ENCODE measurements at regions not wholly inside any gene's neighbourhood (a gene's known extent, or its start where the extent isn't known, plus 50 kb on each side); places are given as distances from the start of the nearest gene placed in this dataset.

DNA sequence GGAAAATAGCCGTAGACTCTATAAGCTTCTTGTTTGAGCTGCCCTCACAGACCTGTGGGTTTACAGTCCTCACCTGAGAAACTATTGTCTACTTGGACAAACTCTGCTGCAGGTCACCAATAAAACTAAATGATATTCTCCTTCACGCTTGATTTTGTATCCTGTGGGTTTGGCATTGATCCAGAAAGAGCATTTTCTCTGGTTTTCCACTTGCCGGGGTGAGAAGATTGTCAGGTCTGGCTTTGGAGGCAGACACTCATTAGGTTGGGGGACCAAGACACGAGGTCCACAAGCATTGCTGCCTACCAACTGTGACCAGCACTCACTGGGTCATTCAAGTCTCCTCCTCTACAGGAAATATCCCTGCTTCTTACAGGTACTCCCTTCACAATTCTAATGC lies 68.5 kb downstream of the CDC14C start:
- TF ChIP-seq POLR2A (IDR thresholded peaks at IDR 0.05; ENCODE audit: extremely low read depth, insufficient read length) (no peak), MYC (IDR thresholded peaks at IDR 0.05; ENCODE audit: low read depth, low read length) (no peak)
- TF ChIP-seq, protein P1, sequence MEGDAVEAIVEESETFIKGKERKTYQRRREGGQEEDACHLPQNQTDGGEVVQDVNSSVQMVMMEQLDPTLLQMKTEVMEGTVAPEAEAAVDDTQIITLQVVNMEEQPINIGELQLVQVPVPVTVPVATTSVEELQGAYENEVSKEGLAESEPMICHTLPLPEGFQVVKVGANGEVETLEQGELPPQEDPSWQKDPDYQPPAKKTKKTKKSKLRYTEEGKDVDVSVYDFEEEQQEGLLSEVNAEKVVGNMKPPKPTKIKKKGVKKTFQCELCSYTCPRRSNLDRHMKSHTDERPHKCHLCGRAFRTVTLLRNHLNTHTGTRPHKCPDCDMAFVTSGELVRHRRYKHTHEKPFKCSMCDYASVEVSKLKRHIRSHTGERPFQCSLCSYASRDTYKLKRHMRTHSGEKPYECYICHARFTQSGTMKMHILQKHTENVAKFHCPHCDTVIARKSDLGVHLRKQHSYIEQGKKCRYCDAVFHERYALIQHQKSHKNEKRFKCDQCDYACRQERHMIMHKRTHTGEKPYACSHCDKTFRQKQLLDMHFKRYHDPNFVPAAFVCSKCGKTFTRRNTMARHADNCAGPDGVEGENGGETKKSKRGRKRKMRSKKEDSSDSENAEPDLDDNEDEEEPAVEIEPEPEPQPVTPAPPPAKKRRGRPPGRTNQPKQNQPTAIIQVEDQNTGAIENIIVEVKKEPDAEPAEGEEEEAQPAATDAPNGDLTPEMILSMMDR (IDR thresholded peaks at IDR 0.05; ENCODE audit: low read depth, low read length), result no peak
- TF ChIP-seq, protein P2, sequence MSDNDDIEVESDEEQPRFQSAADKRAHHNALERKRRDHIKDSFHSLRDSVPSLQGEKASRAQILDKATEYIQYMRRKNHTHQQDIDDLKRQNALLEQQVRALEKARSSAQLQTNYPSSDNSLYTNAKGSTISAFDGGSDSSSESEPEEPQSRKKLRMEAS (IDR thresholded peaks at IDR 0.05; ENCODE audit: low read depth, low read length), result no peak
